ENCODE measurements at regions not wholly inside any gene's neighbourhood (a gene's known extent, or its start where the extent isn't known, plus 50 kb on each side); places are given as distances from the start of the nearest gene placed in this dataset.

DNA sequence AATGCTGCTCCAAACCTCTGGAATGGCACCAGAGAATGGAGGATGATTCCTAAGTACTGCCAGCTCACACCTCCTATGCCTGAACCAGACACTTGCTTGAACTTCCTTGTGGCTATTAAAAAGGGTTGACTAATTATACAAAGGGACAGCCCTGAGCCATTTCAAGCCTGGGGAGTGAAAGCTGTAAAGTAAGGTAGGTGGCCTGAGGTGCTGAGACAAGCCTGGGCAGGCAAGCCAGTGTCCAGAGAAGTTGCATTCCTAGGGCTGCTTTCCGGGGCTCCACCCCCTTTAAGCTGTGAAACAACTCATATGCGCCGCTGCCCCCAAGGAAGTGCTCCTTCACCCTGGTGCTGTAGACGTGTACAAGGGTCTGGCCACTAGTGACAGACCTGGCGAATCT, 79.9 kb upstream of the SLC1A3 start:
- CTCF ChIA-PET = no interaction called here
- intact Hi-C loops (cut with micrococcal nuclease) = no loop called here
- ATAC-seq (no peak), DNase-seq (ENCODE audit: low read depth, low spot score) (no peak)
- no peaks in the 10 kb centered on the region for H3K27me3 ChIP-seq (ENCODE audit: insufficient read depth, low read length)
- H3K4me3 ChIP-seq (replicated peaks in 1 of 2; ENCODE audit: low read depth in 1 of 2, low read length in 2 of 2) = no peak overlapping the region
- H3K4me1 ChIP-seq (ENCODE audit: control insufficient read depth in 1 of 2, insufficient read depth in 2 of 2, low read length in 2 of 2) = no peaks in the 10 kb centered on the region
- no peak overlapping the region for H3K4me2 ChIP-seq (ENCODE audit: low read length)
- TF ChIP-seq, protein P1, sequence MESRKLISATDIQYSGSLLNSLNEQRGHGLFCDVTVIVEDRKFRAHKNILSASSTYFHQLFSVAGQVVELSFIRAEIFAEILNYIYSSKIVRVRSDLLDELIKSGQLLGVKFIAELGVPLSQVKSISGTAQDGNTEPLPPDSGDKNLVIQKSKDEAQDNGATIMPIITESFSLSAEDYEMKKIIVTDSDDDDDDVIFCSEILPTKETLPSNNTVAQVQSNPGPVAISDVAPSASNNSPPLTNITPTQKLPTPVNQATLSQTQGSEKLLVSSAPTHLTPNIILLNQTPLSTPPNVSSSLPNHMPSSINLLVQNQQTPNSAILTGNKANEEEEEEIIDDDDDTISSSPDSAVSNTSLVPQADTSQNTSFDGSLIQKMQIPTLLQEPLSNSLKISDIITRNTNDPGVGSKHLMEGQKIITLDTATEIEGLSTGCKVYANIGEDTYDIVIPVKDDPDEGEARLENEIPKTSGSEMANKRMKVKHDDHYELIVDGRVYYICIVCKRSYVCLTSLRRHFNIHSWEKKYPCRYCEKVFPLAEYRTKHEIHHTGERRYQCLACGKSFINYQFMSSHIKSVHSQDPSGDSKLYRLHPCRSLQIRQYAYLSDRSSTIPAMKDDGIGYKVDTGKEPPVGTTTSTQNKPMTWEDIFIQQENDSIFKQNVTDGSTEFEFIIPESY (IDR thresholded peaks at IDR 0.05; ENCODE audit: extremely low read depth, insufficient replicate concordance, low read length) = no peak
- TF ChIP-seq YY1 (IDR thresholded peaks at IDR 0.05; ENCODE audit: extremely low read depth, insufficient replicate concordance, low read depth, low read length) (no peak), CBX3 (IDR thresholded peaks at IDR 0.05; ENCODE audit: low read depth) (no peak), FOSL1 (IDR thresholded peaks at IDR 0.05; ENCODE audit: low read depth) (no peak), POLR2AphosphoS5 (IDR thresholded peaks at IDR 0.05; ENCODE audit: low read depth, low read length) (no peak), EGR1 (IDR thresholded peaks at IDR 0.05; ENCODE audit: low read depth) (no peak), RAD21 (IDR thresholded peaks at IDR 0.05; ENCODE audit: low read depth) (no peak), EZH2phosphoT487 (IDR thresholded peaks at IDR 0.05; ENCODE audit: borderline replicate concordance) (no peak), SRF (IDR thresholded peaks at IDR 0.05; ENCODE audit: low read depth) (no peak), SP1 (IDR thresholded peaks at IDR 0.05; ENCODE audit: low read depth) (no peak), SIN3A (IDR thresholded peaks at IDR 0.05; ENCODE audit: low read depth) (no peak)
- TF ChIP-seq, protein P2, sequence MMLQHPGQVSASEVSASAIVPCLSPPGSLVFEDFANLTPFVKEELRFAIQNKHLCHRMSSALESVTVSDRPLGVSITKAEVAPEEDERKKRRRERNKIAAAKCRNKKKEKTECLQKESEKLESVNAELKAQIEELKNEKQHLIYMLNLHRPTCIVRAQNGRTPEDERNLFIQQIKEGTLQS (IDR thresholded peaks at IDR 0.05) = no peak
- TF ChIP-seq, protein P3, sequence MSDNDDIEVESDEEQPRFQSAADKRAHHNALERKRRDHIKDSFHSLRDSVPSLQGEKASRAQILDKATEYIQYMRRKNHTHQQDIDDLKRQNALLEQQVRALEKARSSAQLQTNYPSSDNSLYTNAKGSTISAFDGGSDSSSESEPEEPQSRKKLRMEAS (IDR thresholded peaks at IDR 0.05) = no peak
- no peaks in the 10 kb centered on the region for H3K79me2 ChIP-seq (ENCODE audit: insufficient read depth, low read length)
- RAD21 ChIA-PET (ENCODE audit: low non-redundant PET in 1 of 2, low total read pairs in 2 of 2, uncharacterized antibody in 2 of 2, unreplicated experiment in 2 of 2) = no interaction called here
- POLR2A ChIA-PET = no interaction called here
- no peak overlapping the region for H3K9ac ChIP-seq (ENCODE audit: low read length)
- no peaks in the 10 kb centered on the region for H3K9me2 ChIP-seq (ENCODE audit: insufficient read depth)
- H3K36me3 ChIP-seq (ENCODE audit: control insufficient read depth in 1 of 2, insufficient read depth in 2 of 2, low read length in 2 of 2) = no peaks in the 10 kb centered on the region
- BruUV-seq (replicated peaks) = no TSS peak
- H4K20me1 ChIP-seq (ENCODE audit: insufficient read depth) = no peaks in the 10 kb centered on the region
- H2AFZ ChIP-seq (ENCODE audit: low read depth, low read length, poor library complexity, severe bottlenecking) = no peak overlapping the region
- no peak overlapping the region for H3K27ac ChIP-seq (ENCODE audit: low read depth, low read length)
- no peaks in the 10 kb centered on the region for H3K9me3 ChIP-seq (ENCODE audit: control insufficient read depth in 1 of 2, insufficient read depth in 1 of 2, low read depth in 1 of 2, low read length in 2 of 2)

Data from HCT116 (cell line).